ENCODE measurements at regions not wholly inside any gene's neighbourhood (a gene's known extent, or its start where the extent isn't known, plus 50 kb on each side); places are given as distances from the start of the nearest gene placed in this dataset.
"Not testable (repeated sequence)": the region's sequence is repeated elsewhere in the genome, so short reads cannot be mapped to it uniquely, and the experiment has no call there.

GRCh38 chr4:32932156-32932555 lies 2212.0 kb downstream of the PCDH7 start:
- no peak for TF ChIP-seq CTCF (conservative IDR thresholded peaks at IDR 0.05; ENCODE audit: low read depth, low read length)
- no peak for DNase-seq (ENCODE audit: low read depth)
- no peak overlapping the region for H3K4me3 ChIP-seq (ENCODE audit: low read length)

- H3K4me3 ChIP-seq (ENCODE audit: low read length); DNase-seq (ENCODE audit: low read depth): not testable (repeated sequence)
Observed at GRCh38 chr4:32939222-32939621, 2219.1 kb downstream of the PCDH7 start.

GRCh38 chr4:32950866-32951265 lies 2230.7 kb downstream of the PCDH7 start:
- DNase-seq (ENCODE audit: low read depth) = no peak
- no peak overlapping the region for H3K4me3 ChIP-seq (ENCODE audit: low read length)
- TF ChIP-seq CTCF (conservative IDR thresholded peaks at IDR 0.05; ENCODE audit: low read depth, low read length) = no peak

GRCh38 chr4:32958586-32958985 lies 2238.4 kb downstream of the PCDH7 start:
- TF ChIP-seq CTCF (conservative IDR thresholded peaks at IDR 0.05; ENCODE audit: low read depth, low read length) = no peak
- H3K4me3 ChIP-seq (ENCODE audit: low read length) = no peak overlapping the region
- no peak for DNase-seq (ENCODE audit: low read depth)

- no peak overlapping the region for H3K4me3 ChIP-seq (ENCODE audit: low read length)
- DNase-seq (ENCODE audit: low read depth) = no peak
- no peak for TF ChIP-seq CTCF (conservative IDR thresholded peaks at IDR 0.05; ENCODE audit: low read depth, low read length)
Observed at GRCh38 chr4:32962100-32962499, 2241.9 kb downstream of the PCDH7 start.

- H3K4me3 ChIP-seq (ENCODE audit: low read length) = no peak overlapping the region
- TF ChIP-seq CTCF (conservative IDR thresholded peaks at IDR 0.05; ENCODE audit: low read depth, low read length) = no peak
- DNase-seq (ENCODE audit: low read depth) = peak; percentile 11
Observed at GRCh38 chr4:32985256-32985655, 2265.1 kb downstream of the PCDH7 start.

- TF ChIP-seq CTCF (conservative IDR thresholded peaks at IDR 0.05; ENCODE audit: low read depth, low read length) = no peak
- no peak overlapping the region for H3K4me3 ChIP-seq (ENCODE audit: low read length)
- no peak for DNase-seq (ENCODE audit: low read depth)
Observed at GRCh38 chr4:32986236-32986635, 2266.1 kb downstream of the PCDH7 start.

- TF ChIP-seq CTCF (conservative IDR thresholded peaks at IDR 0.05; ENCODE audit: low read depth, low read length) = no peak
- H3K4me3 ChIP-seq (ENCODE audit: low read length) = no peak overlapping the region
- peak; percentile 5 for DNase-seq (ENCODE audit: low read depth)
Observed at GRCh38 chr4:32987111-32987510, 2266.9 kb downstream of the PCDH7 start.

All from retinal pigment epithelial cell (primary cell).